ENCODE measurements at regions not wholly inside any gene's neighbourhood (a gene's known extent, or its start where the extent isn't known, plus 50 kb on each side); places are given as distances from the start of the nearest gene placed in this dataset.

- no peak overlapping the region for H3K4me3 Mint-ChIP-seq
- H2AFZ ChIP-seq: no peak overlapping the region
- DNase-seq (ENCODE audit: low spot score) (no peak), ATAC-seq (no peak)
- TF ChIP-seq STAT1 (IDR thresholded peaks at IDR 0.05; ENCODE audit: unreplicated experiment) (no peak), ZNF114 (CRISPR knock-in tag; IDR thresholded peaks at IDR 0.05) (no peak), ETS1 (IDR thresholded peaks at IDR 0.05) (no peak), ZNF462 (CRISPR knock-in tag; IDR thresholded peaks at IDR 0.05) (no peak), EZH2phosphoT487 (IDR thresholded peaks at IDR 0.05; ENCODE audit: unreplicated experiment) (no peak), REST (IDR thresholded peaks at IDR 0.05; ENCODE audit: unreplicated experiment) (no peak), POLR2AphosphoS5 (IDR thresholded peaks at IDR 0.05; ENCODE audit: low read depth) (no peak), CTCF (conservative IDR thresholded peaks at IDR 0.05; ENCODE audit: low read depth in 2 of 2) (no peak), CREB1 (CRISPR knock-in tag; IDR thresholded peaks at IDR 0.05; ENCODE audit: low read depth) (no peak), JUNB (IDR thresholded peaks at IDR 0.05; ENCODE audit: unreplicated experiment) (no peak), NANOG (IDR thresholded peaks at IDR 0.05; ENCODE audit: borderline replicate concordance) (no peak), EZH2 (IDR thresholded peaks at IDR 0.05; ENCODE audit: low read depth, unreplicated experiment) (no peak), ZNF331 (CRISPR knock-in tag; IDR thresholded peaks at IDR 0.05; ENCODE audit: low read depth) (no peak)
- H3K79me2 ChIP-seq (replicated peaks; ENCODE audit: insufficient read depth): no peaks in the 10 kb centered on the region
- no peak overlapping the region for H3K4me3 ChIP-seq
- no peak overlapping the region for H3K27ac Mint-ChIP-seq
- H3K9me3 Mint-ChIP-seq: peaks cover 48% of the 10 kb centered on the region
- H3K4me1 ChIP-seq (ENCODE audit: insufficient read depth): no peaks in the 10 kb centered on the region
- no peaks in the 10 kb centered on the region for H3K27me3 ChIP-seq (ENCODE audit: insufficient read depth)
- H3F3A ChIP-seq (replicated peaks; ENCODE audit: low read depth): no peaks in the 10 kb centered on the region
- no peaks in the 10 kb centered on the region for H4K20me1 ChIP-seq (replicated peaks; ENCODE audit: insufficient read depth)
- no peak overlapping the region for H3K27ac ChIP-seq (ENCODE audit: low read depth)
- no peaks in the 10 kb centered on the region; the same call in 2 of the 3 replicates for H3K4me1 Mint-ChIP-seq
- H3K27me3 Mint-ChIP-seq (ENCODE audit: insufficient read depth, low read depth, poor library complexity): peaks cover 3% of the 10 kb centered on the region
- no peak overlapping the region for H3K4me2 ChIP-seq
- H3K36me3 Mint-ChIP-seq (ENCODE audit: low read depth): peaks cover 25% of the 10 kb centered on the region
- no peaks in the 10 kb centered on the region for H3K9me2 ChIP-seq (ENCODE audit: insufficient read depth)
- H3K36me3 ChIP-seq (ENCODE audit: insufficient read depth): peaks cover 3% of the 10 kb centered on the region
Measured at GRCh38 chr22:48021991-48022401, 1259.5 kb downstream of the TBC1D22A start.

Data from GM23338 (cell line).